ENCODE measurements at regions not wholly inside any gene's neighbourhood (a gene's known extent, or its start where the extent isn't known, plus 50 kb on each side); places are given as distances from the start of the nearest gene placed in this dataset.

- no peak for TF ChIP-seq EZH2 (IDR thresholded peaks at IDR 0.05; ENCODE audit: borderline replicate concordance, low read depth, low read length, poor library complexity, severe bottlenecking)
- TF ChIP-seq CTCF (conservative IDR thresholded peaks at IDR 0.05; ENCODE audit: low read depth, low read length) = no peak
These were observed 936.1 kb upstream of the ACVR2A start for GRCh38 chr2:146908776-146909175.
